ENCODE measurements at regions not wholly inside any gene's neighbourhood (a gene's known extent, or its start where the extent isn't known, plus 50 kb on each side); places are given as distances from the start of the nearest gene placed in this dataset.

DNA sequence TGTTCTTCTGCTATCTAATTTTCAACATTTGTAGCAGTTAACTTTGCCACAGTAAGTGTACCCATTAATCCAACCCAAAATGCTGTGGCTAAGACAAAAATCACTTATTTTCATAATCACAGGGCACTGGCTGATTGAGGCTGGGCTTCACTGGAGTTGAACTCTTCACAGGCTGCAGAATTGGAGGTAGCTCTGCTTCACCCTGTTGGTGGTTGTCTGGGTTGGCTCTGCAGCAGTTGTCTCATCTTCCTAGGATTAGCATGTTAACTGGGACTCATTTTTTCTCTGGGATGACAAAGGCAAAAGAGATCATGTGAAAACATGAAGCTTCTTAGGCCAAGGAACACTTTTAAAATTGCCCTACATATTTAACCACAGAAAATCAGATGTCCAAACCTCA lies 518.9 kb downstream of the TLR4 start:
- Histone ChIP-seq H3K9ac (ENCODE audit: control insufficient read depth, insufficient read depth, low read length) (no peak overlapping the region), H3K4me3 (no peak overlapping the region), H3K9me3 (replicated peaks; ENCODE audit: control insufficient read depth, insufficient read depth, low read length) (no peaks in the 10 kb centered on the region), H2AFZ (ENCODE audit: control insufficient read depth, low read depth, low read length) (no peak overlapping the region), H3K27ac (ENCODE audit: control insufficient read depth, insufficient read depth) (no peak overlapping the region), H4K20me1 (ENCODE audit: control insufficient read depth, insufficient read depth) (no peaks in the 10 kb centered on the region), H3K4me2 (ENCODE audit: control insufficient read depth, insufficient read depth) (no peak overlapping the region), H3K27me3 (replicated peaks in 1 of 2; ENCODE audit: control insufficient read depth in 2 of 2, insufficient read depth in 2 of 2, low read length in 1 of 2) (no peaks in the 10 kb centered on the region; a peak in 1 of 4 replicates), H3K36me3 (ENCODE audit: control insufficient read depth in 2 of 2, insufficient read depth in 2 of 2, low read length in 1 of 2) (no peaks in the 10 kb centered on the region), H3K4me1 (ENCODE audit: control insufficient read depth, insufficient read depth, low read length) (no peaks in the 10 kb centered on the region), H3K79me2 (ENCODE audit: control insufficient read depth, insufficient read depth, low read length) (no peaks in the 10 kb centered on the region)
- DNase-seq (ENCODE audit: low read depth, low spot score) (no peak), FAIRE-seq (no peak), ATAC-seq (no peak)
- in situ Hi-C loops (cut with MboI) (no loop called here), intact Hi-C loops (cut with micrococcal nuclease; ENCODE audit: unreplicated experiment) (no loop called here)
- ChIA-PET POLR2A (no interaction called here), CTCF (interaction anchor here (0.6 kb wide), 1 partner anchor 81 kb away, joined by 3 read pairs; no protein-coding TSS in a partner anchor), SMC1A (ENCODE audit: uncharacterized antibody, unreplicated experiment) (no interaction called here), RAD21 (ENCODE audit: unreplicated experiment) (no interaction called here)
- BruUV-seq (replicated peaks): no TSS peak
- TF ChIP-seq, protein P1, sequence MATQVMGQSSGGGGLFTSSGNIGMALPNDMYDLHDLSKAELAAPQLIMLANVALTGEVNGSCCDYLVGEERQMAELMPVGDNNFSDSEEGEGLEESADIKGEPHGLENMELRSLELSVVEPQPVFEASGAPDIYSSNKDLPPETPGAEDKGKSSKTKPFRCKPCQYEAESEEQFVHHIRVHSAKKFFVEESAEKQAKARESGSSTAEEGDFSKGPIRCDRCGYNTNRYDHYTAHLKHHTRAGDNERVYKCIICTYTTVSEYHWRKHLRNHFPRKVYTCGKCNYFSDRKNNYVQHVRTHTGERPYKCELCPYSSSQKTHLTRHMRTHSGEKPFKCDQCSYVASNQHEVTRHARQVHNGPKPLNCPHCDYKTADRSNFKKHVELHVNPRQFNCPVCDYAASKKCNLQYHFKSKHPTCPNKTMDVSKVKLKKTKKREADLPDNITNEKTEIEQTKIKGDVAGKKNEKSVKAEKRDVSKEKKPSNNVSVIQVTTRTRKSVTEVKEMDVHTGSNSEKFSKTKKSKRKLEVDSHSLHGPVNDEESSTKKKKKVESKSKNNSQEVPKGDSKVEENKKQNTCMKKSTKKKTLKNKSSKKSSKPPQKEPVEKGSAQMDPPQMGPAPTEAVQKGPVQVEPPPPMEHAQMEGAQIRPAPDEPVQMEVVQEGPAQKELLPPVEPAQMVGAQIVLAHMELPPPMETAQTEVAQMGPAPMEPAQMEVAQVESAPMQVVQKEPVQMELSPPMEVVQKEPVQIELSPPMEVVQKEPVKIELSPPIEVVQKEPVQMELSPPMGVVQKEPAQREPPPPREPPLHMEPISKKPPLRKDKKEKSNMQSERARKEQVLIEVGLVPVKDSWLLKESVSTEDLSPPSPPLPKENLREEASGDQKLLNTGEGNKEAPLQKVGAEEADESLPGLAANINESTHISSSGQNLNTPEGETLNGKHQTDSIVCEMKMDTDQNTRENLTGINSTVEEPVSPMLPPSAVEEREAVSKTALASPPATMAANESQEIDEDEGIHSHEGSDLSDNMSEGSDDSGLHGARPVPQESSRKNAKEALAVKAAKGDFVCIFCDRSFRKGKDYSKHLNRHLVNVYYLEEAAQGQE (IDR thresholded peaks at IDR 0.05; ENCODE audit: low read depth, low read length): no peak
- TF ChIP-seq KAT2A (conservative IDR thresholded peaks at IDR 0.05; ENCODE audit: control insufficient read depth, low read depth, low read length): no peak
- no peak for TF ChIP-seq BCL11A (IDR thresholded peaks at IDR 0.05; ENCODE audit: low read depth, low read length)
- TF ChIP-seq, protein P2, sequence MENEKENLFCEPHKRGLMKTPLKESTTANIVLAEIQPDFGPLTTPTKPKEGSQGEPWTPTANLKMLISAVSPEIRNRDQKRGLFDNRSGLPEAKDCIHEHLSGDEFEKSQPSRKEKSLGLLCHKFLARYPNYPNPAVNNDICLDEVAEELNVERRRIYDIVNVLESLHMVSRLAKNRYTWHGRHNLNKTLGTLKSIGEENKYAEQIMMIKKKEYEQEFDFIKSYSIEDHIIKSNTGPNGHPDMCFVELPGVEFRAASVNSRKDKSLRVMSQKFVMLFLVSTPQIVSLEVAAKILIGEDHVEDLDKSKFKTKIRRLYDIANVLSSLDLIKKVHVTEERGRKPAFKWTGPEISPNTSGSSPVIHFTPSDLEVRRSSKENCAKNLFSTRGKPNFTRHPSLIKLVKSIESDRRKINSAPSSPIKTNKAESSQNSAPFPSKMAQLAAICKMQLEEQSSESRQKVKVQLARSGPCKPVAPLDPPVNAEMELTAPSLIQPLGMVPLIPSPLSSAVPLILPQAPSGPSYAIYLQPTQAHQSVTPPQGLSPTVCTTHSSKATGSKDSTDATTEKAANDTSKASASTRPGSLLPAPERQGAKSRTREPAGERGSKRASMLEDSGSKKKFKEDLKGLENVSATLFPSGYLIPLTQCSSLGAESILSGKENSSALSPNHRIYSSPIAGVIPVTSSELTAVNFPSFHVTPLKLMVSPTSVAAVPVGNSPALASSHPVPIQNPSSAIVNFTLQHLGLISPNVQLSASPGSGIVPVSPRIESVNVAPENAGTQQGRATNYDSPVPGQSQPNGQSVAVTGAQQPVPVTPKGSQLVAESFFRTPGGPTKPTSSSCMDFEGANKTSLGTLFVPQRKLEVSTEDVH (IDR thresholded peaks at IDR 0.05; ENCODE audit: low read depth, partially characterized antibody): no peak
- TF ChIP-seq MEF2B (IDR thresholded peaks at IDR 0.05; ENCODE audit: partially characterized antibody, poor library complexity, severe bottlenecking): no peak
- TF ChIP-seq YY1 (IDR thresholded peaks at IDR 0.05; ENCODE audit: low read depth, low read length): no peak
- no peak for TF ChIP-seq WRNIP1 (IDR thresholded peaks at IDR 0.05; ENCODE audit: borderline replicate concordance, low read depth, low read length)
- no peak for TF ChIP-seq PAX5 (IDR thresholded peaks at IDR 0.05; ENCODE audit: borderline replicate concordance, low read depth, low read length)
- no peak for TF ChIP-seq MYC (IDR thresholded peaks at IDR 0.05; ENCODE audit: insufficient read depth, insufficient read length, insufficient replicate concordance, low read length, severe bottlenecking)
- no peak for TF ChIP-seq ZSCAN29 (IDR thresholded peaks at IDR 0.05)
- TF ChIP-seq ZZZ3 (IDR thresholded peaks at IDR 0.05; ENCODE audit: control insufficient read depth, insufficient read length, low read depth): no peak
- TF ChIP-seq, protein P3, sequence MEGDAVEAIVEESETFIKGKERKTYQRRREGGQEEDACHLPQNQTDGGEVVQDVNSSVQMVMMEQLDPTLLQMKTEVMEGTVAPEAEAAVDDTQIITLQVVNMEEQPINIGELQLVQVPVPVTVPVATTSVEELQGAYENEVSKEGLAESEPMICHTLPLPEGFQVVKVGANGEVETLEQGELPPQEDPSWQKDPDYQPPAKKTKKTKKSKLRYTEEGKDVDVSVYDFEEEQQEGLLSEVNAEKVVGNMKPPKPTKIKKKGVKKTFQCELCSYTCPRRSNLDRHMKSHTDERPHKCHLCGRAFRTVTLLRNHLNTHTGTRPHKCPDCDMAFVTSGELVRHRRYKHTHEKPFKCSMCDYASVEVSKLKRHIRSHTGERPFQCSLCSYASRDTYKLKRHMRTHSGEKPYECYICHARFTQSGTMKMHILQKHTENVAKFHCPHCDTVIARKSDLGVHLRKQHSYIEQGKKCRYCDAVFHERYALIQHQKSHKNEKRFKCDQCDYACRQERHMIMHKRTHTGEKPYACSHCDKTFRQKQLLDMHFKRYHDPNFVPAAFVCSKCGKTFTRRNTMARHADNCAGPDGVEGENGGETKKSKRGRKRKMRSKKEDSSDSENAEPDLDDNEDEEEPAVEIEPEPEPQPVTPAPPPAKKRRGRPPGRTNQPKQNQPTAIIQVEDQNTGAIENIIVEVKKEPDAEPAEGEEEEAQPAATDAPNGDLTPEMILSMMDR (IDR thresholded peaks at IDR 0.05 in 2 of 3, conservative IDR thresholded peaks at IDR 0.05 in 1 of 3; ENCODE audit: control insufficient read depth in 2 of 3, extremely low read depth in 1 of 3, insufficient read depth in 1 of 3, low read depth in 3 of 3, low read length in 3 of 3): no peak
- no peak for TF ChIP-seq NR2F1 (conservative IDR thresholded peaks at IDR 0.05)
- TF ChIP-seq RBBP5 (conservative IDR thresholded peaks at IDR 0.05): no peak
- TF ChIP-seq ZNF24 (IDR thresholded peaks at IDR 0.05): no peak
- TF ChIP-seq NFXL1 (IDR thresholded peaks at IDR 0.05; ENCODE audit: borderline replicate concordance): no peak

Data from GM12878 (cell line).